K562 (cell line): ENCODE measurements at regions not wholly inside any gene's neighbourhood (a gene's known extent, or its start where the extent isn't known, plus 50 kb on each side); places are given as distances from the start of the nearest gene placed in this dataset.

ENCODE experiments used
- ATAC-seq: fragments of 200-7000 bp; cut with Tn5 transposase; 3 replicates; pipeline ENCODE4 v1.9.1; 2020; ENCODE audit warnings: moderate library complexity
- BruUV-seq: library from RNA; stranded (reverse); fragments of 400-500 nt; replicated peaks from 2 replicates; lab custom pipeline; 2021; lab: Mats Ljungman, UMichigan
- CTCF ChIA-PET: fragments of 300-600 bp; formaldehyde crosslinking; extraction: SDS; loops from one replicate; lab custom pipeline; 2021; ENCODE audit warnings: low intra/inter-chr PET ratio; lab: Yijun Ruan, JAX
- POLR2A ChIA-PET: fragments of 300-600, 350-650 bp; sonication (Branson Sonifier 250); formaldehyde crosslinking; extraction: SDS; loops from one replicate; lab custom pipeline; 2021; ENCODE audit warnings: antibody characterized with exemption, inconsistent platforms; lab: Yijun Ruan, JAX
- DNase-seq, 4 experiments: peaks; one replicate each; pipeline versions ENCODE4 v3.0.0 to v3.0.0-alpha.2; 2011 to 2018; ENCODE audit warnings: low spot score in 3 of 4, mixed read lengths in 3 of 4; ENCODE audit errors: extremely low read depth in 1 of 4
- FAIRE-seq: peaks from 2 replicates; lab custom pipeline; 2011; peaks lifted over from hg19 to GRCh38; lab: Jason Lieb, UNC
- H2AFZ ChIP-seq: 2 replicates; pipeline ENCODE4 v1.6.0; 2011; ENCODE audit warnings: low read depth, low read length, control low read depth, inconsistent platforms
- H3K27ac ChIP-seq: fragments of 200-600 bp; 3 replicates; pipeline ENCODE4 v1.8.0; 2011; ENCODE audit warnings: low read depth, mild to moderate bottlenecking, control low read depth, inconsistent platforms, low read length, moderate library complexity, mixed read lengths; ENCODE audit errors: extremely low read depth
- H3K27me3 ChIP-seq, 2 experiments: fragments of 300-600 bp in 1 of 2; 2 replicates in 1 of 2; 3 replicates in 1 of 2; pipeline versions ENCODE4 v1.6.0 to v1.8.0; 2011; ENCODE audit warnings: inconsistent platforms in 2 of 2, low read length in 2 of 2, mild to moderate bottlenecking in 1 of 2, mixed read lengths in 1 of 2, moderate library complexity in 1 of 2; ENCODE audit not compliant: control insufficient read depth in 2 of 2, insufficient read depth in 2 of 2
- H3K36me3 ChIP-seq: fragments of 300-600 bp; 3 replicates; pipeline ENCODE4 v1.8.0; 2011; ENCODE audit warnings: mild to moderate bottlenecking, low read length, inconsistent platforms; ENCODE audit not compliant: control insufficient read depth, insufficient read depth
- H3K4me1 ChIP-seq, 2 experiments: fragments of 200-600 bp in 1 of 2; replicated peaks in 1 of 2; 2 replicates in 1 of 2; 3 replicates in 1 of 2; pipeline versions ENCODE4 v1.5.1 to v1.8.0; 2011; ENCODE audit warnings: inconsistent platforms in 2 of 2, low read length in 2 of 2, mild to moderate bottlenecking in 1 of 2, mixed read lengths in 1 of 2, moderate library complexity in 1 of 2; ENCODE audit not compliant: control insufficient read depth in 2 of 2, insufficient read depth in 2 of 2
- H3K4me2 ChIP-seq: 2 replicates; pipeline ENCODE4 v1.6.1; 2011; ENCODE audit warnings: low read length, control low read depth, inconsistent platforms, mixed read lengths; ENCODE audit not compliant: insufficient read depth
- H3K4me3 ChIP-seq: fragments of 200-600 bp; sonication (generic), shearing (Covaris generic); 2 replicates; pipeline ENCODE4 v1.5.1; 2016; ENCODE audit warnings: control low read depth, inconsistent platforms
- H3K79me2 ChIP-seq: fragments of 200-600 bp; 3 replicates; pipeline ENCODE4 v1.8.0; 2011; ENCODE audit warnings: low read length, inconsistent platforms; ENCODE audit not compliant: control insufficient read depth, insufficient read depth
- H3K9ac ChIP-seq, 2 experiments: 2 replicates each; pipeline versions ENCODE4 v1.6.0 to v1.6.1; 2011; ENCODE audit warnings: low read depth in 2 of 2, low read length in 2 of 2, control low read depth in 1 of 2, inconsistent platforms in 1 of 2, mild to moderate bottlenecking in 1 of 2, mixed read lengths in 1 of 2; ENCODE audit not compliant: insufficient read depth in 1 of 2
- H3K9me1 ChIP-seq: one replicate; pipeline ENCODE4 v1.6.0; 2011; ENCODE audit warnings: inconsistent platforms, mild to moderate bottlenecking, low read length, moderate library complexity; ENCODE audit not compliant: control insufficient read depth, insufficient read depth
- H3K9me3 ChIP-seq: replicated peaks from 2 replicates; pipeline ENCODE4 v1.5.1; 2011; ENCODE audit warnings: low read depth, low read length, inconsistent platforms; ENCODE audit not compliant: control insufficient read depth, insufficient read depth
- H4K20me1 ChIP-seq: replicated peaks from 2 replicates; pipeline ENCODE4 v1.6.1; 2011; ENCODE audit warnings: low read length, inconsistent platforms, mixed read lengths; ENCODE audit not compliant: control insufficient read depth, insufficient read depth
- PCBP1 ChIP-seq: fragments of 200-400 bp; formaldehyde crosslinking; IDR thresholded peaks from 2 replicates; pipeline ENCODE4 v1.6.1; 2018; ENCODE audit warnings: mild to moderate bottlenecking, low read depth, low read length; ENCODE audit not compliant: poor library complexity, severe bottlenecking
- PTTG1 ChIP-seq: fragments of 450-650 bp; IDR thresholded peaks from 2 replicates; pipeline ENCODE4 v1.6.1; 2016; ENCODE audit warnings: low read depth, mild to moderate bottlenecking, missing genetic modification characterization, missing compliant biosample characterization
- THRAP3 ChIP-seq: fragments of 450-650 bp; IDR thresholded peaks from 2 replicates; pipeline ENCODE4 v1.6.1; 2016; ENCODE audit warnings: mild to moderate bottlenecking, inconsistent platforms, borderline replicate concordance
- ZNF184 ChIP-seq: sonication (generic); formaldehyde crosslinking; IDR thresholded peaks from 2 replicates; pipeline ENCODE4 v1.5.0; 2020; ENCODE audit warnings: missing genetic modification reagents
- ZNF217 ChIP-seq: sonication (generic); formaldehyde crosslinking; IDR thresholded peaks from 2 replicates; pipeline ENCODE4 v1.8.0; 2022; ENCODE audit warnings: mild to moderate bottlenecking, missing genetic modification reagents
- ZNF707 ChIP-seq: fragments of 250-450 bp; sonication (Bioruptor Pico); conservative IDR thresholded peaks from 2 replicates; pipeline ENCODE4 v1.8.0; 2022; ENCODE audit warnings: inconsistent platforms, mild to moderate bottlenecking, moderate library complexity
- WGBS: fragments of 100-300 bp; shearing (Covaris generic); methylation state at CpG from one replicate; pipeline ENCODE4 v1.1.6; 2016; ENCODE audit warnings: low coverage, mixed read lengths; ENCODE audit not compliant: insufficient coverage; ENCODE audit errors: missing lambda C conversion rate; 5-methylcytosine and 5-hydroxymethylcytosine counted together
- in situ Hi-C: fragments of 300-500 bp; cut with MboI; formaldehyde crosslinking; loops from 4 replicates; pipeline ENCODE4 v1.15.0; 2018; ENCODE audit warnings: inconsistent platforms, mixed read lengths
- intact Hi-C: fragments of 100-400 bp; cut with micrococcal nuclease; formaldehyde crosslinking; loops from 2 replicates; pipeline ENCODE4 v1.14.2; 2022
- TF ChIP-seq, protein P1 (sequence below): fragments of 250-450 bp; sonication (Bioruptor Pico); IDR thresholded peaks from 2 replicates; pipeline ENCODE4 v1.5.0; 2021
- TF ChIP-seq, protein P2 (sequence below): fragments of 250-450 bp; sonication (Bioruptor Pico); IDR thresholded peaks from 2 replicates; pipeline ENCODE4 v1.4.0; 2020

DNA sequence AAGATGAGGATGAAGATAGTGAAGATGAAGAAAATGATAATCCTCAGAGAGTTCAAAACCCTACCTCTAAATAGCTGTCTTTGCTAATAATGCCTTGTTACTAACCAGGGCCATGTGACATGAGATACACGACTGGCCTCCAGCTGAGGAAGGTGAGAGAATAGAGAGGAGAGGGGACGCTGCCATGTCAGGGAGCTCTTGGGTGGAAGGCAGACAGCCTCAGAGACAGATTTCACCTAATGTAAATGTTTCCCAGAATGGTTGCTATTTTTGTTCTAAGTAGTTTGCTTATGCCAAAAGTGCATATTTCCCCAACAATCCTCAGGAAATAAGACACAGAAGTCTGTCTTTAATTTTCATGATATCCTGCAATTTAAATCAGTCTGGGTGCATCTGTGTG lies 138.4 kb downstream of the ELOVL4 start:
- TF ChIP-seq PTTG1 (tag) (no peak), THRAP3 (no peak), PCBP1 (no peak), ZNF707 (CRISPR knock-in tag) (no peak), ZNF217 (CRISPR knock-in tag) (no peak), ZNF184 (no peak)
- TF ChIP-seq, protein P1, sequence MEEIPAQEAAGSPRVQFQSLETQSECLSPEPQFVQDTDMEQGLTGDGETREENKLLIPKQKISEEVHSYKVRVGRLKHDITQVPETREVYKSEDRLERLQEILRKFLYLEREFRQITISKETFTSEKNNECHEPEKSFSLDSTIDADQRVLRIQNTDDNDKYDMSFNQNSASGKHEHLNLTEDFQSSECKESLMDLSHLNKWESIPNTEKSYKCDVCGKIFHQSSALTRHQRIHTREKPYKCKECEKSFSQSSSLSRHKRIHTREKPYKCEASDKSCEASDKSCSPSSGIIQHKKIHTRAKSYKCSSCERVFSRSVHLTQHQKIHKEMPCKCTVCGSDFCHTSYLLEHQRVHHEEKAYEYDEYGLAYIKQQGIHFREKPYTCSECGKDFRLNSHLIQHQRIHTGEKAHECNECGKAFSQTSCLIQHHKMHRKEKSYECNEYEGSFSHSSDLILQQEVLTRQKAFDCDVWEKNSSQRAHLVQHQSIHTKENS (CRISPR knock-in tag) = no peak
- TF ChIP-seq, protein P2, sequence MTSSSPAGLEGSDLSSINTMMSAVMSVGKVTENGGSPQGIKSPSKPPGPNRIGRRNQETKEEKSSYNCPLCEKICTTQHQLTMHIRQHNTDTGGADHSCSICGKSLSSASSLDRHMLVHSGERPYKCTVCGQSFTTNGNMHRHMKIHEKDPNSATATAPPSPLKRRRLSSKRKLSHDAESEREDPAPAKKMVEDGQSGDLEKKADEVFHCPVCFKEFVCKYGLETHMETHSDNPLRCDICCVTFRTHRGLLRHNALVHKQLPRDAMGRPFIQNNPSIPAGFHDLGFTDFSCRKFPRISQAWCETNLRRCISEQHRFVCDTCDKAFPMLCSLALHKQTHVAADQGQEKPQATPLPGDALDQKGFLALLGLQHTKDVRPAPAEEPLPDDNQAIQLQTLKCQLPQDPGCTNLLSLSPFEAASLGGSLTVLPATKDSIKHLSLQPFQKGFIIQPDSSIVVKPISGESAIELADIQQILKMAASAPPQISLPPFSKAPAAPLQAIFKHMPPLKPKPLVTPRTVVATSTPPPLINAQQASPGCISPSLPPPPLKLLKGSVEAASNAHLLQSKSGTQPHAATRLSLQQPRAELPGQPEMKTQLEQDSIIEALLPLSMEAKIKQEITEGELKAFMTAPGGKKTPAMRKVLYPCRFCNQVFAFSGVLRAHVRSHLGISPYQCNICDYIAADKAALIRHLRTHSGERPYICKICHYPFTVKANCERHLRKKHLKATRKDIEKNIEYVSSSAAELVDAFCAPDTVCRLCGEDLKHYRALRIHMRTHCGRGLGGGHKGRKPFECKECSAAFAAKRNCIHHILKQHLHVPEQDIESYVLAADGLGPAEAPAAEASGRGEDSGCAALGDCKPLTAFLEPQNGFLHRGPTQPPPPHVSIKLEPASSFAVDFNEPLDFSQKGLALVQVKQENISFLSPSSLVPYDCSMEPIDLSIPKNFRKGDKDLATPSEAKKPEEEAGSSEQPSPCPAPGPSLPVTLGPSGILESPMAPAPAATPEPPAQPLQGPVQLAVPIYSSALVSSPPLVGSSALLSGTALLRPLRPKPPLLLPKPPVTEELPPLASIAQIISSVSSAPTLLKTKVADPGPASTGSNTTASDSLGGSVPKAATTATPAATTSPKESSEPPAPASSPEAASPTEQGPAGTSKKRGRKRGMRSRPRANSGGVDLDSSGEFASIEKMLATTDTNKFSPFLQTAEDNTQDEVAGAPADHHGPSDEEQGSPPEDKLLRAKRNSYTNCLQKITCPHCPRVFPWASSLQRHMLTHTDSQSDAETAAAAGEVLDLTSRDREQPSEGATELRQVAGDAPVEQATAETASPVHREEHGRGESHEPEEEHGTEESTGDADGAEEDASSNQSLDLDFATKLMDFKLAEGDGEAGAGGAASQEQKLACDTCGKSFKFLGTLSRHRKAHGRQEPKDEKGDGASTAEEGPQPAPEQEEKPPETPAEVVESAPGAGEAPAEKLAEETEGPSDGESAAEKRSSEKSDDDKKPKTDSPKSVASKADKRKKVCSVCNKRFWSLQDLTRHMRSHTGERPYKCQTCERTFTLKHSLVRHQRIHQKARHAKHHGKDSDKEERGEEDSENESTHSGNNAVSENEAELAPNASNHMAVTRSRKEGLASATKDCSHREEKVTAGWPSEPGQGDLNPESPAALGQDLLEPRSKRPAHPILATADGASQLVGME (CRISPR knock-in tag) = no peak
- TF ChIP-seq, all 486 proteins: peak for 0
- no peak overlapping the region for H3K4me2 ChIP-seq
- H3K27me3 ChIP-seq = peaks cover 3 to 5% of the 10 kb centered on the region in 2 experiments; a peak in 2 of 5 replicates
- no peak overlapping the region for H3K27ac ChIP-seq
- H4K20me1 ChIP-seq = no peaks in the 10 kb centered on the region
- no peak for DNase-seq
- no peak for ATAC-seq
- in situ Hi-C loops = no loop called here
- intact Hi-C loops = no loop called here
- H3K36me3 ChIP-seq = no peaks in the 10 kb centered on the region
- CTCF ChIA-PET = no interaction called here
- no peaks in the 10 kb centered on the region for H3K9me3 ChIP-seq
- H2AFZ ChIP-seq = no peak overlapping the region
- H3K4me1 ChIP-seq = no peaks in the 10 kb centered on the region
- no TSS peak for BruUV-seq
- no peaks in the 10 kb centered on the region for H3K79me2 ChIP-seq
- POLR2A ChIA-PET = no interaction called here
- no peak overlapping the region for H3K4me3 ChIP-seq
- H3K9me1 ChIP-seq = no peaks in the 10 kb centered on the region
- 0% methylated on average over 2 of the region's 2 CpGs for WGBS
- FAIRE-seq = no peak
- H3K9ac ChIP-seq = no peak overlapping the region
